Naive thymus-derived CD8-positive, alpha-beta T cell (primary cell): ENCODE measurements at regions not wholly inside any gene's neighbourhood (a gene's known extent, or its start where the extent isn't known, plus 50 kb on each side); places are given as distances from the start of the nearest gene placed in this dataset.

ENCODE experiments used
- ATAC-seq, 2 donors: fragments of 150-1000 bp; cut with Tn5 transposase in 1 of 2; sonication (Bioruptor Pico), chemical (Tn5 transposase) in 1 of 2; 1 replicate in 1 of 2; 2 replicates in 1 of 2; pipeline ENCODE4 v1.10.0; 2021; ENCODE audit warnings: mild to moderate bottlenecking in 2 of 2, moderate library complexity in 2 of 2
- POLR2A ChIA-PET: fragments of 350-600 bp; sonication (Branson Sonifier 250); formaldehyde crosslinking; loops from one replicate; lab custom pipeline; 2021; ENCODE audit warnings: antibody characterized with exemption; lab: Charles Lee
- DNase-seq, 10 donors: peaks; one replicate each; pipeline versions ENCODE4 v3.0.0 to v3.0.0-alpha.2; 2020 to 2022
- H3K27ac Mint-ChIP-seq, 10 donors: one replicate each; pipeline ENCODE4 v1.8.0; 2020 to 2022; ENCODE audit warnings: mild to moderate bottlenecking in 10 of 10, mixed read lengths in 10 of 10, moderate library complexity in 4 of 10, inconsistent platforms in 1 of 10
- H3K27me3 Mint-ChIP-seq, 5 donors: one replicate each; pipeline ENCODE4 v1.8.0; 2021 to 2022; ENCODE audit warnings: mixed read lengths in 5 of 5
- H3K36me3 Mint-ChIP-seq, 3 donors: one replicate each; pipeline ENCODE4 v1.8.0; 2020 to 2022; ENCODE audit warnings: mixed read lengths in 3 of 3, mild to moderate bottlenecking in 2 of 3, inconsistent platforms in 1 of 3
- H3K4me1 Mint-ChIP-seq, 4 donors: one replicate each; pipeline ENCODE4 v1.8.0; 2021 to 2022; ENCODE audit warnings: mixed read lengths in 4 of 4
- H3K4me3 Mint-ChIP-seq, 10 donors: one replicate each; pipeline ENCODE4 v1.8.0; 2020 to 2022; ENCODE audit warnings: mild to moderate bottlenecking in 10 of 10, mixed read lengths in 10 of 10, moderate library complexity in 6 of 10, inconsistent platforms in 1 of 10
- H3K9me3 Mint-ChIP-seq, 9 donors: one replicate each; pipeline ENCODE4 v1.8.0; 2020 to 2022; ENCODE audit warnings: mixed read lengths in 9 of 9, mild to moderate bottlenecking in 3 of 9, inconsistent platforms in 1 of 9, moderate library complexity in 1 of 9

- Mint-ChIP-seq H3K9me3 (peaks cover 0 to 12% (median 4%) of the 10 kb centered on the region in 9 donors), H3K4me3 (no peak overlapping the region), H3K36me3 (no peaks in the 10 kb centered on the region), H3K27me3 (peaks cover 0 to 6% (median 0%) of the 10 kb centered on the region in 5 donors), H3K4me1 (no peaks in the 10 kb centered on the region), H3K27ac (no peak overlapping the region)
- ATAC-seq (no peak), DNase-seq (no peak)
- POLR2A ChIA-PET: no interaction called here
Observed at GRCh38 chr4:27168783-27169182, 308.1 kb downstream of the STIM2 start.

- no peaks in the 10 kb centered on the region for H3K4me1 Mint-ChIP-seq
- no peak overlapping the region for H3K4me3 Mint-ChIP-seq
- ATAC-seq (no peak), DNase-seq (no peak)
- H3K27ac Mint-ChIP-seq: no peak overlapping the region
- H3K27me3 Mint-ChIP-seq: peaks cover 0 to 3% (median 0%) of the 10 kb centered on the region in 5 donors
- POLR2A ChIA-PET: no interaction called here
- peaks cover 0 to 20% (median 9%) of the 10 kb centered on the region in 9 donors for H3K9me3 Mint-ChIP-seq
- no peaks in the 10 kb centered on the region for H3K36me3 Mint-ChIP-seq
Observed at GRCh38 chr4:27173280-27173679, 312.6 kb downstream of the STIM2 start.

DNA sequence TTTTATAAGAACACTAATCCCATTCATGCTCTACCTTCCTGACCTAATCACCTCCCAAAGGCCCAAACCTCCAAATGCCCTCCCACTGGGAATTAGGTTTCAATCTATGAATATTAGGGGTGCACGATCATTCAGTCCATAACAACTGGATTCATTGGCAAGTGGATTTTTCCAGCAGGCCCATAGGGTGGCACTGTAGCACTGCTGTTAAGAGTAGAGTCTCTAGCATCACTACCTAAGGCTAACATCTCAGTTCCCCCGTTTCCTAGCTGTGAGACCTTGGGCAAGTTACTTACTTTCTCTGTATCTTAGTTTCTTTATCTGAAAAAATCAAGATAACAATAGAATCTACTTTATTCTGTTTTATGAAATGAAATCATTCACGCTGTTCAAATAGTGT is 315.8 kb downstream of the STIM2 start:
- POLR2A ChIA-PET: no interaction called here
- H3K9me3 Mint-ChIP-seq: peaks cover 0 to 16% (median 8%) of the 10 kb centered on the region in 9 donors
- H3K36me3 Mint-ChIP-seq: no peaks in the 10 kb centered on the region
- H3K4me1 Mint-ChIP-seq: no peaks in the 10 kb centered on the region
- H3K4me3 Mint-ChIP-seq: no peak overlapping the region
- H3K27me3 Mint-ChIP-seq: peaks cover 0 to 3% (median 0%) of the 10 kb centered on the region in 5 donors
- no peak overlapping the region for H3K27ac Mint-ChIP-seq
- ATAC-seq (no peak), DNase-seq (no peak)

DNA sequence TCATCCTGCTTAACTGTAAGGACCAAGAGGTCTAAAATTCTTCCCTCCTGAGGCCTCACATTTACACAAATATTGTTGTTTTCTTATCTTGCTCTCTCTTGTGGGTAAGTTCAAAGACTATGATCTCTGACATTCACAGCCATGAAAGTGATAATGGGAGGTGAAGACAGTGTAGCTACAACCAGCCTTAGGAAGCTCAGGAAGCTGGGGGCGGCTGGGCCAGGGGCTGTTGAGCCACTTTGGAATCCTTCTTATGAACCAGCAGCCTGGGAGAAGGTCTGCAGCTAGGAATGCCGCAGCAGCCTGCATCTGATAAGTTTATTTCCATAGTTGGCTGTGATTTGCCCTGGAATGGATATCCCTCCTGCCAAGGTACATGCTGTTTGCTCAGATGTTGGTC is 316.2 kb downstream of the STIM2 start:
- no peak for DNase-seq
- Mint-ChIP-seq H3K9me3 (peaks cover 0 to 13% (median 5%) of the 10 kb centered on the region in 9 donors), H3K36me3 (no peaks in the 10 kb centered on the region), H3K4me3 (no peak overlapping the region), H3K27ac (no peak overlapping the region), H3K4me1 (no peaks in the 10 kb centered on the region), H3K27me3 (peaks cover 0 to 2% (median 0%) of the 10 kb centered on the region in 5 donors)
- POLR2A ChIA-PET: no interaction called here
- ATAC-seq: no peak

GRCh38 chr4:27178061-27178460 is 317.4 kb downstream of the STIM2 start:
- H3K36me3 Mint-ChIP-seq: no peaks in the 10 kb centered on the region
- ATAC-seq: no peak

GRCh38 chr4:27181693-27182092 is 321.1 kb downstream of the STIM2 start:
- Mint-ChIP-seq H3K27ac (no peak overlapping the region), H3K4me1 (no peaks in the 10 kb centered on the region), H3K4me3 (no peak overlapping the region), H3K9me3 (peaks cover 0 to 16% (median 0%) of the 10 kb centered on the region in 9 donors), H3K36me3 (no peaks in the 10 kb centered on the region), H3K27me3 (peaks cover 0 to 4% (median under 1%) of the 10 kb centered on the region in 5 donors)
- DNase-seq (no peak), ATAC-seq (no peak)
- POLR2A ChIA-PET: no interaction called here

More at GRCh38 chr4:27178061-27178460, 317.4 kb downstream of the STIM2 start:
- Mint-ChIP-seq H3K4me3 (no peak overlapping the region), H3K27me3 (peaks cover 0 to 2% (median 0%) of the 10 kb centered on the region in 5 donors), H3K4me1 (no peaks in the 10 kb centered on the region), H3K27ac (no peak overlapping the region), H3K9me3 (peaks cover 0 to 13% (median 5%) of the 10 kb centered on the region in 9 donors)
- POLR2A ChIA-PET: no interaction called here
- no peak for DNase-seq

DNA sequence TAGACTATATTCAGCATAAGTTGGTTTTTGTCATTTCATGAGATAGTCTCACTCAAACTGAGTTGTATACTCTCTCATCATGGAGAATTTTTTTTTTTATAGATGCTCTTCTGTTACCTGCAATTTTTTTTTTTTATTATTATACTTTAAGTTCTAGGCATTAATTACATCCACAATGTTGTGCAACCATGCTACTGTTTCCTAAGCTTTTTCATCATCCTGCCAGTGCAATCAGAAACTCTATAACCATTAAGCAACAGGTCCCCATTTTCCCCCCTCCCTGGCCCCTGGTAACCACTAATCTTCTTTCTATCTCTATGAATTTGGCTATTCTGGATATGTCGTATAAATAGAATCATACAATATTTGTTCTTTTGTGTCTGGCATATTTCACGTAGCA is 321.6 kb downstream of the STIM2 start:
- no peaks in the 10 kb centered on the region for H3K4me1 Mint-ChIP-seq
- H3K9me3 Mint-ChIP-seq: peaks cover 0 to 16% (median 0%) of the 10 kb centered on the region in 9 donors
- no peak overlapping the region for H3K4me3 Mint-ChIP-seq
- ATAC-seq (no peak), DNase-seq (no peak)
- no peaks in the 10 kb centered on the region for H3K36me3 Mint-ChIP-seq
- no peak overlapping the region for H3K27ac Mint-ChIP-seq
- POLR2A ChIA-PET: no interaction called here
- peaks cover 0 to 8% (median 3%) of the 10 kb centered on the region in 5 donors for H3K27me3 Mint-ChIP-seq

GRCh38 chr4:27184508-27185155 is 324.0 kb downstream of the STIM2 start:
- Mint-ChIP-seq H3K36me3 (no peaks in the 10 kb centered on the region), H3K27ac (no peak overlapping the region), H3K4me3 (no peak overlapping the region), H3K4me1 (no peaks in the 10 kb centered on the region), H3K27me3 (peaks cover 0 to 15% (median 3%) of the 10 kb centered on the region in 5 donors), H3K9me3 (peaks cover 0 to 16% (median 0%) of the 10 kb centered on the region in 9 donors)
- ATAC-seq: no peak
- POLR2A ChIA-PET: no interaction called here
- no peak for DNase-seq

GRCh38 chr4:27186710-27187109 is 326.1 kb downstream of the STIM2 start:
- H3K36me3 Mint-ChIP-seq: no peaks in the 10 kb centered on the region
- no peak for DNase-seq
- peaks cover 0 to 15% (median 5%) of the 10 kb centered on the region in 5 donors for H3K27me3 Mint-ChIP-seq
- H3K9me3 Mint-ChIP-seq: peaks cover 0 to 16% (median 0%) of the 10 kb centered on the region in 9 donors
- ATAC-seq: no peak
- no peak overlapping the region for H3K4me3 Mint-ChIP-seq
- no peaks in the 10 kb centered on the region for H3K4me1 Mint-ChIP-seq
- no peak overlapping the region for H3K27ac Mint-ChIP-seq
- POLR2A ChIA-PET: interaction anchor here (0.5 to 0.7 kb wide), 2 partner anchors 365 to 1443 kb away, joined by 4 to 5 read pairs; no protein-coding TSS in a partner anchor

DNA sequence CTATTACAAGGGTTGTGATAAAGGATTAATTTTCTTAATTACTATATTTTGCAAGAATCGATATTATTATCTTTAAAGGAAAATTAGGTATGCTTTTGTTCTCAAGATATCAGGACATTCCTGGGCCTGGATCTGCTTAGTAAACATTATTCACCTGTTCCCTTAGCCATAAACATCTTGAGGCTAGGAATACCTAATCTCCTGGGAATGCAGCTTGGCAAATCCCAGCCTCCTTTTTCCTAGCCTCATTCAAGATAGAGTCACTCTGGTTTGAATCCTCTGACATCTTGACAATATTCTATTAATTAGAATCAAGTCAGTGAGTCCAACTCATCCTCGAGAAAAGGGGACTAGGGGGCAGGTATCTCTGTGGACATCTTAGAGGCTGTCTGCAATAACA is 327.1 kb downstream of the STIM2 start:
- no peak for ATAC-seq
- H3K9me3 Mint-ChIP-seq: peaks cover 0 to 9% (median 0%) of the 10 kb centered on the region in 9 donors
- H3K36me3 Mint-ChIP-seq: no peaks in the 10 kb centered on the region
- H3K27me3 Mint-ChIP-seq: peaks cover 0 to 19% (median 6%) of the 10 kb centered on the region in 5 donors
- POLR2A ChIA-PET: no interaction called here
- no peaks in the 10 kb centered on the region for H3K4me1 Mint-ChIP-seq
- DNase-seq: no peak
- H3K4me3 Mint-ChIP-seq: no peak overlapping the region
- no peak overlapping the region for H3K27ac Mint-ChIP-seq

- H3K27me3 Mint-ChIP-seq: peaks cover 0 to 18% (median 7%) of the 10 kb centered on the region in 5 donors
- peak overlapping the region in 1 of 10 donors; percentile 84 for H3K27ac Mint-ChIP-seq
- no peak overlapping the region for H3K4me3 Mint-ChIP-seq
- POLR2A ChIA-PET: no interaction called here
- peaks cover 0 to 4% (median 0%) of the 10 kb centered on the region in 9 donors for H3K9me3 Mint-ChIP-seq
- ATAC-seq (no peak), DNase-seq (no peak)
- no peaks in the 10 kb centered on the region for H3K4me1 Mint-ChIP-seq
- no peaks in the 10 kb centered on the region for H3K36me3 Mint-ChIP-seq
Observed at GRCh38 chr4:27189683-27190082, 329.0 kb downstream of the STIM2 start.

GRCh38 chr4:27191592-27191991 is 331.0 kb downstream of the STIM2 start:
- H3K4me3 Mint-ChIP-seq: no peak overlapping the region
- ATAC-seq: no peak

GRCh38 chr4:27194599-27195176 is 334.0 kb downstream of the STIM2 start:
- POLR2A ChIA-PET: no interaction called here
- Mint-ChIP-seq H3K36me3 (no peaks in the 10 kb centered on the region), H3K27me3 (peaks cover 0 to 10% (median 4%) of the 10 kb centered on the region in 5 donors), H3K9me3 (peaks cover 0 to 3% (median 0%) of the 10 kb centered on the region in 9 donors), H3K27ac (no peak overlapping the region), H3K4me3 (no peak overlapping the region), H3K4me1 (no peaks in the 10 kb centered on the region)
- ATAC-seq (no peak), DNase-seq (no peak)

More at GRCh38 chr4:27191592-27191991, 331.0 kb downstream of the STIM2 start:
- no peak for DNase-seq
- Mint-ChIP-seq H3K36me3 (no peaks in the 10 kb centered on the region), H3K27me3 (peaks cover 0 to 22% (median 7%) of the 10 kb centered on the region in 5 donors), H3K27ac (no peak overlapping the region), H3K9me3 (peaks cover 0 to 4% (median 0%) of the 10 kb centered on the region in 9 donors), H3K4me1 (no peaks in the 10 kb centered on the region)
- POLR2A ChIA-PET: no interaction called here
